Pancreas (tissue), 10 donors: ENCODE measurements at regions not wholly inside any gene's neighbourhood (a gene's known extent, or its start where the extent isn't known, plus 50 kb on each side); places are given as distances from the start of the nearest gene placed in this dataset.

Experiments
- ATAC-seq, 4 donors: fragments of 200-7000 bp; cut with Tn5 transposase; one replicate each; pipeline versions ENCODE4 v1.8.0 to v1.9.1; 2020; ENCODE audit warnings: mild to moderate bottlenecking in 4 of 4, moderate library complexity in 4 of 4
- DNase-seq, 6 donors: peaks; one replicate each; pipeline ENCODE4 v3.0.0-alpha.2; 2020
- FAIRE-seq: peaks from 2 replicates; lab custom pipeline; 2012; peaks lifted over from hg19 to GRCh38; lab: Jason Lieb, UNC
- H3K27ac ChIP-seq, 4 donors: fragments of 200-600 bp; sonication (generic); 1 replicate in 3 of 4; 2 replicates in 1 of 4; pipeline versions ENCODE4 v1.5.0 to v1.8.0; 2020
- H3K27me3 ChIP-seq, 4 donors: fragments of 200-600 bp; one replicate each; pipeline ENCODE4 v1.8.0; 2021
- H3K36me3 ChIP-seq, 3 donors: fragments of 200-600 bp; sonication (generic) in 1 of 3; one replicate each; pipeline versions ENCODE4 v1.5.0 to v1.8.0; 2020 to 2021
- H3K4me1 ChIP-seq, 3 donors: fragments of 200-600 bp; one replicate each; pipeline ENCODE4 v1.8.0; 2021
- H3K4me3 ChIP-seq, 4 donors: fragments of 200-600 bp; sonication (generic) in 2 of 4; one replicate each; pipeline versions ENCODE4 v1.5.0 to v1.8.0; 2020 to 2021
- H3K9me3 ChIP-seq, 4 donors: fragments of 200-600 bp; one replicate each; pipeline ENCODE4 v1.8.0; 2021
- WGBS, 2 donors: extraction: QIAGEN DNeasy Blood & Tissue Kit; methylation state at CpG; one replicate each; pipeline ENCODE4 v1.1.7; 2013; 5-methylcytosine and 5-hydroxymethylcytosine counted together
- intact Hi-C, 3 donors: fragments of 100-400 bp; cut with DNase I; formaldehyde crosslinking; loops; one replicate each; pipeline versions ENCODE4 v1.11.1 to v1.14.2; 2022
- TF ChIP-seq, protein P1 (sequence below), 4 donors: fragments of 200-600 bp; sonication (generic) in 3 of 4; IDR thresholded peaks; one replicate each; pipeline versions ENCODE4 v1.5.0 to v1.8.0; 2021; ENCODE audit warnings: antibody characterized with exemption in 4 of 4
- donor health status: healthy with polysubstance abuse.
- donor health status: DM: no; HTN: no; CAD: no; lungs with moderate emphysema.
- donor health status: DM: no; HTN: no; CAD: no.
- donor health status: control.
- donor health status: control.
- donor health status: Bipolar disorder and iron deficiency.
- donor health status: DM: yes; HTN: yes; CAD: no.
- donor health status: DM: no; HTN: no; CAD: no.
- donor health status: DM: no; HTN: no; CAD: no.
- donor health status: DM: yes; HTN: yes; CAD: no.

DNA sequence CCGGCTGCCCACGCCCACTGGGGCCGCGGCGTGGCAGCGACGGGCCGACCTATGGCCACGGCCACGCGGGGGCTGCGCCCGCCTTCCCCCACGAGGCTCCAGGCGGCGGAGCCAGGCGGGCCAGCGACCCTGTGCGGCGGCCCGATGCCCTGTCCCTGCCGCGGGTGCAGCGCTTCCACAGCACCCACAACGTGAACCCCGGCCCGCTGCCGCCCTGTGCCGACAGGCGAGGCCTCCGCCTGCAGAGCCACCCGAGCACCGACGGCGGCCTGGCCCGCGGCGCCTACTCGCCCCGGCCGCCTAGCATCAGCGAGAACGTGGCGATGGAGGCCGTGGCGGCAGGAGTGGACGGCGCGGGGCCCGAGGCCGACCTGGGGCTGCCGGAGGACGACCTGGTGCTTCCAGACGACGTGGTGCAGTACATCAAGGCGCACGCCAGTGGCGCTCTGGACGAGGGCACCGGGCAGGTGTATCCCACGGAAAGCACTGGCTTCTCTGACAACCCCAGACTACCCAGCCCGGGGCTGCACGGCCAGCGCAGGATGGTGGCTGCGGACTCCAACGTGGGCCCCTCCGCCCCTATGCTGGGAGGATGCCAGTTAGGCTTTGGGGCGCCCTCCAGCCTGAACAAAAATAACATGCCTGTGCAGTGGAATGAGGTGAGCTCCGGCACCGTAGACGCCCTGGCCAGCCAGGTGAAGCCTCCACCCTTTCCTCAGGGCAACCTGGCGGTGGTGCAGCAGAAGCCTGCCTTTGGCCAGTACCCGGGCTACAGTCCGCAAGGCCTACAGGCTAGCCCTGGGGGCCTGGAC is 253.2 kb downstream of the GLI2 start:
- Histone ChIP-seq H3K27me3 (no peaks in the 10 kb centered on the region), H3K27ac (no peak overlapping the region), H3K36me3 (no peaks in the 10 kb centered on the region), H3K4me1 (no peaks in the 10 kb centered on the region), H3K4me3 (no peak overlapping the region), H3K9me3 (no peaks in the 10 kb centered on the region)
- DNase-seq (no peak), FAIRE-seq (no peak), ATAC-seq (no peak)
- WGBS, 2 donors = 94 to 96% methylated on average over 55 to 74 of the region's 74 CpGs
- TF ChIP-seq, protein P1, sequence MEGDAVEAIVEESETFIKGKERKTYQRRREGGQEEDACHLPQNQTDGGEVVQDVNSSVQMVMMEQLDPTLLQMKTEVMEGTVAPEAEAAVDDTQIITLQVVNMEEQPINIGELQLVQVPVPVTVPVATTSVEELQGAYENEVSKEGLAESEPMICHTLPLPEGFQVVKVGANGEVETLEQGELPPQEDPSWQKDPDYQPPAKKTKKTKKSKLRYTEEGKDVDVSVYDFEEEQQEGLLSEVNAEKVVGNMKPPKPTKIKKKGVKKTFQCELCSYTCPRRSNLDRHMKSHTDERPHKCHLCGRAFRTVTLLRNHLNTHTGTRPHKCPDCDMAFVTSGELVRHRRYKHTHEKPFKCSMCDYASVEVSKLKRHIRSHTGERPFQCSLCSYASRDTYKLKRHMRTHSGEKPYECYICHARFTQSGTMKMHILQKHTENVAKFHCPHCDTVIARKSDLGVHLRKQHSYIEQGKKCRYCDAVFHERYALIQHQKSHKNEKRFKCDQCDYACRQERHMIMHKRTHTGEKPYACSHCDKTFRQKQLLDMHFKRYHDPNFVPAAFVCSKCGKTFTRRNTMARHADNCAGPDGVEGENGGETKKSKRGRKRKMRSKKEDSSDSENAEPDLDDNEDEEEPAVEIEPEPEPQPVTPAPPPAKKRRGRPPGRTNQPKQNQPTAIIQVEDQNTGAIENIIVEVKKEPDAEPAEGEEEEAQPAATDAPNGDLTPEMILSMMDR (IDR thresholded peaks at IDR 0.05) = no peak
- intact Hi-C loops = no loop called here

DNA sequence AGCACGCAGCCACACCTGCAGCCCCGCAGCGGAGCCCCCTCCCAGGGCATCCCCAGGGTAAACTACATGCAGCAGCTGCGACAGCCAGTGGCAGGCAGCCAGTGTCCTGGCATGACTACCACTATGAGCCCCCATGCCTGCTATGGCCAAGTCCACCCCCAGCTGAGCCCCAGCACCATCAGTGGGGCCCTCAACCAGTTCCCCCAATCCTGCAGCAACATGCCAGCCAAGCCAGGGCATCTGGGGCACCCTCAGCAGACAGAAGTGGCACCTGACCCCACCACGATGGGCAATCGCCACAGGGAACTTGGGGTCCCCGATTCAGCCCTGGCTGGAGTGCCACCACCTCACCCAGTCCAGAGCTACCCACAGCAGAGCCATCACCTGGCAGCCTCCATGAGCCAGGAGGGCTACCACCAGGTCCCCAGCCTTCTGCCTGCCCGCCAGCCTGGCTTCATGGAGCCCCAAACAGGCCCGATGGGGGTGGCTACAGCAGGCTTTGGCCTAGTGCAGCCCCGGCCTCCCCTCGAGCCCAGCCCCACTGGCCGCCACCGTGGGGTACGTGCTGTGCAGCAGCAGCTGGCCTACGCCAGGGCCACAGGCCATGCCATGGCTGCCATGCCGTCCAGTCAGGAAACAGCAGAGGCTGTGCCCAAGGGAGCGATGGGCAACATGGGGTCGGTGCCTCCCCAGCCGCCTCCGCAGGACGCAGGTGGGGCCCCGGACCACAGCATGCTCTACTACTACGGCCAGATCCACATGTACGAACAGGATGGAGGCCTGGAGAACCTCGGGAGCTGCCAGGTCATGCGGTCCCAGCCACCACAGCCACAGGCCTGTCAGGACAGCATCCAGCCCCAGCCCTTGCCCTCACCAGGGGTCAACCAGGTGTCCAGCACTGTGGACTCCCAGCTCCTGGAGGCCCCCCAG is 254.1 kb downstream of the GLI2 start:
- 90 to 93% methylated on average over 24 to 26 of the region's 26 CpGs for WGBS, 2 donors
- Histone ChIP-seq H3K27ac (no peak overlapping the region), H3K4me1 (no peaks in the 10 kb centered on the region), H3K36me3 (no peaks in the 10 kb centered on the region), H3K4me3 (no peak overlapping the region), H3K9me3 (no peaks in the 10 kb centered on the region), H3K27me3 (no peaks in the 10 kb centered on the region)
- TF ChIP-seq, protein P1 (IDR thresholded peaks at IDR 0.05) = no peak
- no peak for DNase-seq
- intact Hi-C loops = no loop called here
- ATAC-seq = no peak
- FAIRE-seq = no peak

DNA sequence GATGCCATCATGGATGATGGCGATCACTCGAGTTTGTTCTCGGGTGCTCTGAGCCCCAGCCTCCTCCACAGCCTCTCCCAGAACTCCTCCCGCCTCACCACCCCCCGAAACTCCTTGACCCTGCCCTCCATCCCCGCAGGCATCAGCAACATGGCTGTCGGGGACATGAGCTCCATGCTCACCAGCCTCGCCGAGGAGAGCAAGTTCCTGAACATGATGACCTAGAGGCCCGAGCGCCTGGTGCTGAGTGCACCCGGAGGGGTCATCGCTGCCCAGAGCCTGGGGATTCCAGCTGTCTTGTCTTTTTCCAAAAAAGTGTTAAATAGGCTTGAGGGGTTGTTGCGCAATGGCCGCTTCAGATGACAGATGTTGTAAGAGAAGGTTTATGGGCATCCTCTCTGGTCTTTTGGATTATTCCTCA is 254.8 kb downstream of the GLI2 start:
- H3K36me3 ChIP-seq = no peaks in the 10 kb centered on the region
- WGBS, 2 donors = 93 to 96% methylated on average over 15 of the region's 15 CpGs
- no peaks in the 10 kb centered on the region for H3K27me3 ChIP-seq
- H3K9me3 ChIP-seq = no peaks in the 10 kb centered on the region
- no peaks in the 10 kb centered on the region for H3K4me1 ChIP-seq
- H3K27ac ChIP-seq = no peak overlapping the region
- no peak for DNase-seq
- intact Hi-C loops = no loop called here
- no peak for FAIRE-seq
- ATAC-seq = no peak
- TF ChIP-seq, protein P1 (IDR thresholded peaks at IDR 0.05) = no peak
- H3K4me3 ChIP-seq = no peak overlapping the region

DNA sequence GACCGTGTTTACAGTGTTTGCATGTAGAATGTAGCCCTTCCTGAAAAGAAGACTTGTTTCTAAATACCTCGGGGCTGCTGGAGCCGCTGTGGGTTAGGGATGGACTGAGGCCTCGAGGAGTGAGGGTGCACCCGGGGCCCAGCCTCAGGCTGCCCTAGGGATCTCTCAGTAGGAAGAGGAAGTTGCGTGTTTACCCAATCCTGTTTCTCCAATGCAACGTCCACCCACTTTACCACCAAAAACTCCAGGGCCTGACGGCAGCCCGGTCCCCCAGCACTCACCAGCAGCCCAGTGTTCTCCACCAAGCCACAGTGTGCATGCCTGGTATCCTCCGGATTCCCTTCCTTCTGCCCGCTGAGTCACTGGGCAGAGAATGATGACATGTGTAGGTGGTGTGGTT is 255.8 kb downstream of the GLI2 start:
- no peak for DNase-seq

More for the DNA sequence above, 255.8 kb downstream of the GLI2 start:
- no peaks in the 10 kb centered on the region for H3K27me3 ChIP-seq
- FAIRE-seq (no peak), ATAC-seq (no peak)
- no peaks in the 10 kb centered on the region for H3K9me3 ChIP-seq
- H3K36me3 ChIP-seq = no peaks in the 10 kb centered on the region
- intact Hi-C loops = no loop called here
- H3K27ac ChIP-seq = no peak overlapping the region
- no peak overlapping the region for H3K4me3 ChIP-seq
- TF ChIP-seq, protein P1 (IDR thresholded peaks at IDR 0.05) = no peak
- H3K4me1 ChIP-seq = no peaks in the 10 kb centered on the region
- WGBS, 2 donors = 81 to 89% methylated on average over 11 of the region's 11 CpGs
